Stomach (tissue), 4 donors: ENCODE measurements at regions not wholly inside any gene's neighbourhood (a gene's known extent, or its start where the extent isn't known, plus 50 kb on each side); places are given as distances from the start of the nearest gene placed in this dataset.

Experiments used
- EP300 ChIP-seq: sonication (generic); formaldehyde crosslinking; IDR thresholded peaks from one replicate; pipeline ENCODE4 v1.6.1; 2017; ENCODE audit warnings: antibody characterized with exemption
- TF ChIP-seq, protein P1 (sequence below), 7 experiments: fragments of 450-650 bp in 4 of 7; fragments of 200-600 bp in 3 of 7; sonication (generic) in 3 of 7; IDR thresholded peaks; one replicate each; pipeline ENCODE4 v1.5.1; 2016 to 2019; ENCODE audit warnings: antibody characterized with exemption in 7 of 7, control low read depth in 2 of 7, mild to moderate bottlenecking in 1 of 7

DNA sequence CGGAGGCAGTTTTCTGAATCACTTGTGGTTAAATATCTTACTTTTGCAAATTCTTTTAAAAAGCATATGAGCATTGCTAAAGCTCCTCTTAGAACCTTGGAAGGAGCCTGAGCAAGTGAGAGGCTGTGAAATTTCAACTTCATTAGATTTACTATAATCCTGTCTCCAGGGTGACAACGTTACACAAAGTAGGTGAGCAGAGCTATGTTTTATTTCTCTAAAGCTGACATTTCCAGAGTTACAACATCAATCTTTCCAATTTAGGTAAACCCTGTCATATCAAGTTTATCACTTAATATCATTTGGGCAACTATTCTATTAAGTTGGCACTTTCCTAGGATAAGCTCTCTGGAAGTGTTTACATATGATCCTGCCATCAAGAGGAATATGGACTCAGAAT is 544.9 kb upstream of the CBLB start:
- TF ChIP-seq EP300, result no peak
- TF ChIP-seq, protein P1, sequence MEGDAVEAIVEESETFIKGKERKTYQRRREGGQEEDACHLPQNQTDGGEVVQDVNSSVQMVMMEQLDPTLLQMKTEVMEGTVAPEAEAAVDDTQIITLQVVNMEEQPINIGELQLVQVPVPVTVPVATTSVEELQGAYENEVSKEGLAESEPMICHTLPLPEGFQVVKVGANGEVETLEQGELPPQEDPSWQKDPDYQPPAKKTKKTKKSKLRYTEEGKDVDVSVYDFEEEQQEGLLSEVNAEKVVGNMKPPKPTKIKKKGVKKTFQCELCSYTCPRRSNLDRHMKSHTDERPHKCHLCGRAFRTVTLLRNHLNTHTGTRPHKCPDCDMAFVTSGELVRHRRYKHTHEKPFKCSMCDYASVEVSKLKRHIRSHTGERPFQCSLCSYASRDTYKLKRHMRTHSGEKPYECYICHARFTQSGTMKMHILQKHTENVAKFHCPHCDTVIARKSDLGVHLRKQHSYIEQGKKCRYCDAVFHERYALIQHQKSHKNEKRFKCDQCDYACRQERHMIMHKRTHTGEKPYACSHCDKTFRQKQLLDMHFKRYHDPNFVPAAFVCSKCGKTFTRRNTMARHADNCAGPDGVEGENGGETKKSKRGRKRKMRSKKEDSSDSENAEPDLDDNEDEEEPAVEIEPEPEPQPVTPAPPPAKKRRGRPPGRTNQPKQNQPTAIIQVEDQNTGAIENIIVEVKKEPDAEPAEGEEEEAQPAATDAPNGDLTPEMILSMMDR (IDR thresholded peaks at IDR 0.05), result no peak
